ENCODE measurements at regions not wholly inside any gene's neighbourhood (a gene's known extent, or its start where the extent isn't known, plus 50 kb on each side); places are given as distances from the start of the nearest gene placed in this dataset.
"Not testable (repeated sequence)": the region's sequence is repeated elsewhere in the genome, so short reads cannot be mapped to it uniquely, and the experiment has no call there.

- H3K27ac ChIP-seq, result no peak overlapping the region
- DNase-seq (ENCODE audit: low read depth, low spot score), result no peak
Observed at GRCh38 chr13:111572956-111573761, 252.7 kb downstream of the TEX29 start.

DNA sequence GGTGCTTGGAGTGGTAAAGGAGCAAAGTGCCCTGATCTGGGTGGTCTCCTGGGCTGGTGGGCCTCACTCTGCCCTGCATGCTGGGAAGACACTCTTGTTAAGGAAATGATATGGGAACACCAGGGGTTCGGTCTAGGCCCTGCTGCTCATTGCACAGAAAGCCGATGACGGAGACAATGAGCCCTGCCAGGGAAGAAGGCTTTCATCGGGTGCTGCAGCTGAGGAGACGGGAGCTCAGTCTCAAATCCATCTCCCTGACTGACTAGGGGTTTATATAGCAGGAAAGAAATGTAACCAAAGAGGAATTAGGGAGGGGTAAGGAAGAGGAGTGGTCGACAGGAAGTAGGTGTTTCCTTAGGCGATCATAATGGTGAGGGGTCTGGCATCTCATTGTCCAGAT lies 253.4 kb downstream of the TEX29 start:
- no peak for DNase-seq (ENCODE audit: low read depth, low spot score)
- H3K27ac ChIP-seq, result no peak overlapping the region

- no peak overlapping the region for H3K27ac ChIP-seq
- DNase-seq (ENCODE audit: low read depth, low spot score), result no peak
Observed at GRCh38 chr13:111575276-111575675, 254.8 kb downstream of the TEX29 start.

DNA sequence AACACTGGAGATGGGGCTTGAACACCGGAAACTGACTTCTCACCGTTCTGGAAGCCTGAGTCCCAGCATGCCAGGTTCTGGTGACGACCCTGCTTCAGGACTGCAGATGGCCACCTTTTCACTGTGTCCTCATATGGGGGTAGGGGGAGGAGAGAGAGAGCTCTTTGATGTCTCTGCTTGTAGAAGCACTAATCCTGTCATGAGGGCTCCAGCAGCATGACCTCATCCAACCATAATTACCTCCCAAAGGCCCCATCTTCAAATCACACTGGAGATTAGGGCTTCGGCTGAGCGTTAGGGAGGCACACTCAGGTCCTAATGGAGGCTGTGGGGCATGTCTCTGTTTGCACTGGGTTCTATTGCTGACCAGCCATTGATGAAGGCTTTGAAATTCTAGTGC lies 255.3 kb downstream of the TEX29 start:
- DNase-seq (ENCODE audit: low read depth, low spot score), result no peak
- H3K27ac ChIP-seq, result no peak overlapping the region

DNA sequence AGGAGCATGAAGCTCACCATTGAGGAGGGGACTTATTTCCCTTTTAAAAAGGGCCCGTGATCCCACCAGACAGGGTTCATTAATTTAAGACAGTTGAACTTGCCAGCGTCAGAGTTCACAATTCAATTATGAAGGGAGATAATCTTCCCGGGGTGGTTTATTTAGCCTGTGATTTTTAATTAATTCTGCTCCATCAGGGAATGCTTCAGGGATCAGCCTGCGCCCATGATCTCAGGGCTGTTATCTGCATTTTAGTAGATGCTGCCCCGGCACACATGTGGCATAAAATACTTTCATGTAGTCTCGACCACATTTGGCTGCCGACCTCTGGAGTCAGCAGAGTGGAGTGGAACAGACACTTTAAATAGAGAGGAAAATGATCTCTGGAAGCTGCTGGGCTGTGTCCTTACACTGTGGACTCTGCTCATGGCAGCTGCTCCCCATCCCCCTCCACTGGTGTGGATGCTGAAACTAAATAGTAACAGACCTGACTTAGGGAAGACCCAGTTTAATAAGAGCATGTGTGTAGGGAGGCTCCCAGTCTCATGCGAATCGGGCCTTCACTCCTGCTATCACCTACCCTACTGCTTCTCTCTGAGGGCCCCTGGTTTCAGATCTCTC lies 256.9 kb downstream of the TEX29 start:
- H3K27ac ChIP-seq, result no peak overlapping the region

GRCh38 chr13:111577956-111578605 lies 257.6 kb downstream of the TEX29 start:
- DNase-seq (ENCODE audit: low read depth, low spot score), result no peak
- H3K27ac ChIP-seq, result no peak overlapping the region

More for the DNA sequence above, 256.9 kb downstream of the TEX29 start:
- no peak for DNase-seq (ENCODE audit: low read depth, low spot score)

DNA sequence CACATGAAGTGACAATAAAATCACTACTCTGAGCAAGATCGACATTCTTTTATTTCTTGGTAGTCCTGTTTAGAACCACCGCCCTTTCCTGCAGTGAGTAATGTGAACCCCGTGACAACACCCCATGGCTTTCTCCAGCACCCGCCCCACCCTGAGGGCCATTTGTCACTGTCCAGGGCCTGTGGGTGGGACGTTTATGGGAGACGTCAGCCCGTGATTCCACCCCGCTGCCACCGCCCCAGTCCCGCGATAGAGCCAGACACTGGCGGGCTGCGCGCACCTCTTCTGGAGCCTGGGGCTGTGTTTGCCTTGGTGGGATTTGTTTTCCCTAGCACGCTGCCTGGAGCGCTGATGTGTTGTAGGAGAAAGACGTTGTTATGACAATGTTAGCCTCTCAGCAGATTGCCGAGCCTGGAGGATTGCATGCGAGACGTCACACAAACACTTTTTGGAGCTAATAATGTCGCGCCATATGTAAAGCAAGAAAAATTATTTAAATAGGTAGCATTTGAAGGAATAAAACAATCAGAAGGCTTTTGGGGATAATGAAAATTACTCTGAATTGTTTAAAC lies 263.7 kb downstream of the TEX29 start:
- no peak for DNase-seq (ENCODE audit: low read depth, low spot score)
- no peak overlapping the region for H3K27ac ChIP-seq

DNA sequence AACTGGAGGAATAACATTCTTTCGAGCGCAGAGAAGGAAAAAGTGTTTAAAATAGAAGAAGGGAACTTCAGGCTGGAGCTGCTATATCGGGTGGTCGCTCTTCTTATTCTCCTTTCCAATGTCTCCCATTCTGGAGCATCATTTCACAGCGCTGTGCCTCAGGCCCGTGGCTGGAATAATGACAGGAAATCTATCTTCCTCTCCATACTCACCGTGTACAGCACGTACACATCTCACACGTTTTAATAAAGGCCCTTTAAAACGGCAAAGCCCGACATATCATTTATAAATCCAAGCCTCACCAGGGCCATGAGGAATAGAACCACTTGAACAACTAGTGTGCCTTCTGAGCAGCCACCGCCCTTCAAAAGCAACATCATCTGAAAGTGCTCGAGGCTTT lies 264.4 kb downstream of the TEX29 start:
- no peak for DNase-seq (ENCODE audit: low read depth, low spot score)
- no peak overlapping the region for H3K27ac ChIP-seq

DNA sequence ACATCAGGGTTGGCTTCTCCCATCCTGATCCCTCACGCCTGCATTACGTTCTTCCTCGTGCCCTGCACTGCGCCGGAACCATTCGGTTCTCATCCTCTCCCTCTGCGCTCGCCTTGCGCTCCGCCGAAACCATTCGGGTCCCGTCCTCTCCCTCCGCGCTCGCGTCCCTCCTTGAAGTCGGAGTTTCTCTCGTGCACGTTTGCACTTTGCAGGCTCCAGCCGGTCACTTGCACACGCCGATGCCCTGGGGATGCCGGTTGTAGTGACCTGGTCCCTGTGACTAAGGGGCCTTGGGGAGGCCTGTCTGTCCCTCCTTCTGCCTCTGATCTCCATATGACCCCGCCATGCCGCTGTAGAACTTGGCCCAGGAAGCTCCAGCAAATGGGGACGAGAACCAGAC lies 265.8 kb downstream of the TEX29 start:
- no peak for DNase-seq (ENCODE audit: low read depth, low spot score)
- H3K27ac ChIP-seq, result no peak overlapping the region

DNA sequence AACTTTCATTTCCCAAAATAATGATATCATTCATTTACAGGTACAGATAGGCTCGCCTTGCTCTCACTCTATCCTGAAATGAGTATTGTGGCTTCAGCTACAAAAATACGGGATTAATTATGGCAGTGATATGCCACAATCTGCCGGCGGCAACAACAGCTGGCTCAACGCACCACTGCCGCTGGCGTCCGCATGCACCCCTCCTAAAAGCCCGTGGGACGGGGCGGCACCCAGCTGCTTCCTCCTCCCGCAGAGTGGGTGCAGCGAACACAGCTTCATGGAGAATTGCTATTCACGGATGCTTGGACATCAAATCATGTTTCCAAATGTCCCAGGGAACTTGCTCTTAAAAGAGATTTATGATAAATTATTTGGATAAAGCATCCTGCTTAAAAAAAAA lies 266.8 kb downstream of the TEX29 start:
- DNase-seq (ENCODE audit: low read depth, low spot score), result no peak
- H3K27ac ChIP-seq, result no peak overlapping the region

DNA sequence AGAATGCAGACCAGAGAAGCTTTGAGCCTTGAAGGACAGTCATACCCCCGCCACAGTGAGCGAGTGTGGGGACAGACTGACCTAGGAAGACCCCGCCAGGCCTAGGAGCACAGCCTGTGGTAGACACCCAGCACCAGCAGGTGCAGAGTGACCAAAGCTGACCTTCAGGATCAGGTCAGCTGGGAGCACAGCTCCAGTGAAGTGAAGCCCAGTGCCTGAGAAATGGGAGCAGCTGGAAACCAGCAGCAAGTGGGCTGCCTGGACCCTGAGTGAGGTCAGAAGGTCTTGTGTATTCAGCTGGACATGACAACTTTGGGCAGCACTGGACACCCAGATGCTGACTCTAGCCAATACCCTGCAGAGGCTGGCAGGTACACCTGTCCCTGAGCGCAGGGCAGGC lies 268.9 kb downstream of the TEX29 start:
- H3K27ac ChIP-seq, result no peak overlapping the region
- no peak for DNase-seq (ENCODE audit: low read depth, low spot score)

DNA sequence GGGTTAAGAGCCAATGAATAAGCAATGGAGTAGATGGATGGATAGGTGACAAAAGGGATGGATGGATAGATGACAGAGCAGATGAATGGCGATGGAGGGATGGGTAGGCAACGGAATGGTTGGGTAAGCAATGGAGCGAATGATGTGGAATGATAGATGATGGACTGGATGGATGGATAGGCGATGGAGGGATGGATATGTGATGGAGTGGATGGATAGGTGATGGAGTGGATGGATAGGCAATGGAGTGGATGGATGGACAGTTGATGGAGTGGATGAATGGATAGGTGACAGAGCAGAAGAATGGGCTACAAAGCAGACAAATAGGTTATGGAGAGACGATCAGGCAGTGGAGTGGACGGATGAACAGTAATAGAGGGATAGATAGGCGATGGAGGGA lies 269.6 kb downstream of the TEX29 start:
- no peak for DNase-seq (ENCODE audit: low read depth, low spot score)
- no peak overlapping the region for H3K27ac ChIP-seq

DNA sequence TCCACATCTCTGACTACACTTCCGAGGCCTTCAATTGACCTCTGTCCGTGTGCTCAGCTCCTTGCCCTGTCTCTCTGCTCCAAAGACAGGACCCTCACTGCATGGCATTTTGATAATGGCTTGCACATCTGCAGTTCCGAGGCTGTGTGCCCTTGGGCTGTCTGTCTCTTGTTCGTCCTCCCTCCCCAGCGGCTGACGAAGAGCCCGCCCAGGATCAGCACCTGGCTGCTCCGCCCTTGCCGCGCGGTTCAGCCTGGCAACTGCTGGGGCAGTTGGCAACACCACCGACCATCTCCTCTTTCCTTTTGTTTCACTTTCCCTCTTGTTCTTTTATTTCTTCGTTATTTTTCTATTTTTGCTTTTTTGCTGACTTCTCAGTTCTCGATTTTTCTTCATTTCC lies 270.4 kb downstream of the TEX29 start:
- no peak overlapping the region for H3K27ac ChIP-seq

DNA sequence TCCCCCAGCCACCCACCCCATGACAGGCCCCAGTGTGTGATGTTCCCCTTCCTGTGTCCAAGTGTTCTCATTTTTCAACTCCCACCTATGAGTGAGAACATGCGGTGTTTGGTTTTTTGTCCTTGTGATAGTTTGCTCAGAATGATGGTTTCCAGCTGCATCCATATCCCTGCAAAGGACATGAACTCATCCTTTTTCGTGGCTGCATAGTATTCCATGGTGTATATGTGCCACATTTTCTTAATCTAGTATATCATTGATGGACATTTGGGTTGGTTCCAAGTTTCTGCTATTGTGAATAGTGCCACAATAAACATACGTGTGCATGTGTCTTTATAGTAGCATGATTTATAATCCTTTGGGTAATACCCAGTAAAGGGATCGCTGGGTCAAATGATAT lies 273.0 kb downstream of the TEX29 start:
- not testable (repeated sequence) for DNase-seq (ENCODE audit: low read depth, low spot score); H3K27ac ChIP-seq

More for the DNA sequence above, 270.4 kb downstream of the TEX29 start:
- DNase-seq (ENCODE audit: low read depth, low spot score), result no peak

GRCh38 chr13:111594606-111595005 lies 274.2 kb downstream of the TEX29 start:
- DNase-seq (ENCODE audit: low read depth, low spot score), result no peak
- H3K27ac ChIP-seq, result no peak overlapping the region

DNA sequence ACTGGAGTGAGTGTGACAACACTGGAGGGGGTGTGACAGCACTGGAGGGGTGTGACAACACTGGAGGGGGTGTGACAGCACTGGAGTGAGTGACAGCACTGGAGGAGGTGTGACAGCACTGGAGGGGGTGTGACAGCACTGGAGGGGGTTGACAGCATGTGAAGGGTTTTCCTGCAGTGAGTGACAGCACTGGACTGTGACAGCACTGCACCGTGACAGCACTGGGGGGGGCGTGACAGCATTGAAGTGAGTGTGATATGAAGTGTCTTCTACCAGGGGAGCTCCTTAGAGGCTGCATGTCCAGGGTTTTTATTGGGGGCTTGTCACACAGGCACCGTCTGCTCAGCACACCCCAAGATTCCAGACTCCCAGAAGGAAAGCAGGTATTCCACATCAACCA lies 274.8 kb downstream of the TEX29 start:
- no peak overlapping the region for H3K27ac ChIP-seq
- no peak for DNase-seq (ENCODE audit: low read depth, low spot score)

DNA sequence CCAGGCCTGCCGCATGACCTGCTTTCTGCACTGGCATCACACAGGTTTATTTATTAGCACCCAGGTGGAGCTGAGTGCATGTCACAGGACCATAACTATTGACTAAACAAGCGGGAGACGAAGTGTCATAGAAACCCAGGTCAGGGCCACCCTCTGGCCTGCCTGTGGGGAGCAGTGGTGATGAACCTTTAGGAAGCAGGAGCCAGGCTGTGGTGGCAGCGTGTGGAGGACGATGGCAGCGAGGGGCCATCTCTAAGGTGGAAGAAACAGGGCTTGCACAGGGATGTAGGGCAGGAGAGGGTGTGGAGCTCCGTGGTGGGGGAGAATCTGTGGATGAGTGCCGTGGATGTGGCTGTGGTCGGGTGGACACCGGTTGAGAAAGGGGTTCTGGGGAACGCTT lies 275.3 kb downstream of the TEX29 start:
- no peak overlapping the region for H3K27ac ChIP-seq
- no peak for DNase-seq (ENCODE audit: low read depth, low spot score)

- DNase-seq (ENCODE audit: low read depth, low spot score), result no peak
- no peak overlapping the region for H3K27ac ChIP-seq
Observed at GRCh38 chr13:111597191-111597611, 276.8 kb downstream of the TEX29 start.

GRCh38 chr13:111597618-111598017 lies 277.2 kb downstream of the TEX29 start:
- DNase-seq (ENCODE audit: low read depth, low spot score), result no peak
- H3K27ac ChIP-seq, result no peak overlapping the region

DNA sequence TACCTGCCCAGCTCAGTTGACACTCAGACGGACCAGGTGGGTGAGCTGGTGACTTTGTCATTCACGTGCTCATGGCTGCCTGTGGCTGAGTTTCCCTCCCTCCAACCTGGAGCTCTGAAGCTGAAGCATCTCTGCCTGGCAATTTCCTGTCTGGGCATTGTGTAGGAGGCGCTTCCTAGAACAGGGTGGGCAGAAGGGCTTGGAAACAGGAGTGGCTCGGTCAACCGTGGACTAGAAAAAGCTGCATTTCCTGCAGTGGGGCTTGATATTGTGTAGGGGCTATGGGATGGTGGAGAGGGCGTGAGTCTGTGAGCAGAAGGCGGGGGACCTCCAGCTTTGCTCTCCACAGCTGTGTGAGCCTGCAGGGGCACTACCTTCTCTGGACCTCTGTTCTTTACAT lies 278.3 kb downstream of the TEX29 start:
- no peak for DNase-seq (ENCODE audit: low read depth, low spot score)
- no peak overlapping the region for H3K27ac ChIP-seq

- no peak overlapping the region for H3K27ac ChIP-seq
- no peak for DNase-seq (ENCODE audit: low read depth, low spot score)
Observed at GRCh38 chr13:111599791-111600190, 279.3 kb downstream of the TEX29 start.
